ENCODE measurements at regions not wholly inside any gene's neighbourhood (a gene's known extent, or its start where the extent isn't known, plus 50 kb on each side); places are given as distances from the start of the nearest gene placed in this dataset.

DNA sequence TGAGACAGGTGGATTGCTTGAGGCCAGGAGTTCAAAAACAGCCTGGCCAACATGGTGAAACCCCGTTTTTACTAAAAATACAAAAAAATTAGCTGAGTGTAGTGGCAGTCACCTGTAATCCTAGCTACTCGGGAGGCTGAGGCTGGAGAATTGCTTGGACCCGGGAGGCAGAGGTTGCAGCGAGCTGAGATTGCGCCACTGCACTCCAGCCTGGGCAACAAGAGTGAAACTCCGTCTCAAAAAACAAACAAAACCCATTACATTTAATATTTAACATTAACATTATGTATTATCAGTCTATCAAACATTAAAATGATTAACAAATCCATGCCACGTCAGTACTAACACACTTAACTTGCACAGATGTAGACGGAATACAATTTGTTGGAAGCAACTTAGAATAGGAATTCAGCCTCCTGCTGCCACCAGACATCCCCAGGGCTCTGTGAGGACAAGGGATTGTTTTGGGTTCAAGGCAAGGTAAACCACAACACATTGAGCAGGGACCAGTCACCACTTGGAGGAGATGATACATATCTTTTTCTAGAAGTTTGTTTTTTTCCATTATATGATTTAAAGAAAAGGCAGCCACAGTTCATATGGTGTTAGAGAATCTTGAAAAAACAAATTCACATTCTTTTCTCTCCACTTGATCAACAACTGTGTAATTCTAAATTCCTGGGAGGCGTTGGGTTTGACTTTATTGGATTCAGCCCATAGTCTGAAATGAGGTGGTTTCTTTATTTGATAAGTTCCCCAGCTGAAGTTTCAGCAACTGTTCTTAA lies 104.1 kb upstream of the BASP1 start:
- Histone ChIP-seq H3K9me3 (no peaks in the 10 kb centered on the region), H3K4me1 (no peaks in the 10 kb centered on the region), H3K27ac (no peak overlapping the region), H3K27me3 (no peaks in the 10 kb centered on the region), H3K4me3 (no peak overlapping the region), H3K36me3 (no peaks in the 10 kb centered on the region)
- TF ChIP-seq, protein P1, sequence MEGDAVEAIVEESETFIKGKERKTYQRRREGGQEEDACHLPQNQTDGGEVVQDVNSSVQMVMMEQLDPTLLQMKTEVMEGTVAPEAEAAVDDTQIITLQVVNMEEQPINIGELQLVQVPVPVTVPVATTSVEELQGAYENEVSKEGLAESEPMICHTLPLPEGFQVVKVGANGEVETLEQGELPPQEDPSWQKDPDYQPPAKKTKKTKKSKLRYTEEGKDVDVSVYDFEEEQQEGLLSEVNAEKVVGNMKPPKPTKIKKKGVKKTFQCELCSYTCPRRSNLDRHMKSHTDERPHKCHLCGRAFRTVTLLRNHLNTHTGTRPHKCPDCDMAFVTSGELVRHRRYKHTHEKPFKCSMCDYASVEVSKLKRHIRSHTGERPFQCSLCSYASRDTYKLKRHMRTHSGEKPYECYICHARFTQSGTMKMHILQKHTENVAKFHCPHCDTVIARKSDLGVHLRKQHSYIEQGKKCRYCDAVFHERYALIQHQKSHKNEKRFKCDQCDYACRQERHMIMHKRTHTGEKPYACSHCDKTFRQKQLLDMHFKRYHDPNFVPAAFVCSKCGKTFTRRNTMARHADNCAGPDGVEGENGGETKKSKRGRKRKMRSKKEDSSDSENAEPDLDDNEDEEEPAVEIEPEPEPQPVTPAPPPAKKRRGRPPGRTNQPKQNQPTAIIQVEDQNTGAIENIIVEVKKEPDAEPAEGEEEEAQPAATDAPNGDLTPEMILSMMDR (IDR thresholded peaks at IDR 0.05) = no peak
- no peak for DNase-seq (ENCODE audit: low spot score)

DNA sequence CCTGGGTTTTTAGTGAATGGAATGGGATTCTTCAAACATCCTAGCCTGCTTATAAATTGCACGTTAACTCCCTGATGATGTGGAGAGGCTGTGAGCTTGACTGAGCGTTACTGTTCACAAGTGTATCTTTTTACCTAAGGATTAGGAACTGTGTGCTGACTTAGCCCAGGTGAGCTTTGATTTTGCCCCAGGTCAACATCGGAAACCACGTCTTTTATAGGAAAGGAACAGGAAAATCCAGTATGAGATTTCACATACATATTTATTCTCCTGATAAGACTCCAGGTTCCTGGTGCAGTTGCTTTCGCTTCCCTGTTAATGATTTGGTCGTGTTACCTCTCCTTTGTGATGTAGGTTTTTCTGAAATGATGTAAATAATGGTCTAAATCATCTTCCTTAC lies 103.2 kb upstream of the BASP1 start:
- Histone ChIP-seq H3K36me3 (no peaks in the 10 kb centered on the region), H3K27ac (no peak overlapping the region), H3K9me3 (no peaks in the 10 kb centered on the region), H3K4me1 (no peaks in the 10 kb centered on the region), H3K27me3 (no peaks in the 10 kb centered on the region), H3K4me3 (no peak overlapping the region)
- DNase-seq (ENCODE audit: low spot score) = no peak
- TF ChIP-seq, protein P1 (IDR thresholded peaks at IDR 0.05) = no peak

DNA sequence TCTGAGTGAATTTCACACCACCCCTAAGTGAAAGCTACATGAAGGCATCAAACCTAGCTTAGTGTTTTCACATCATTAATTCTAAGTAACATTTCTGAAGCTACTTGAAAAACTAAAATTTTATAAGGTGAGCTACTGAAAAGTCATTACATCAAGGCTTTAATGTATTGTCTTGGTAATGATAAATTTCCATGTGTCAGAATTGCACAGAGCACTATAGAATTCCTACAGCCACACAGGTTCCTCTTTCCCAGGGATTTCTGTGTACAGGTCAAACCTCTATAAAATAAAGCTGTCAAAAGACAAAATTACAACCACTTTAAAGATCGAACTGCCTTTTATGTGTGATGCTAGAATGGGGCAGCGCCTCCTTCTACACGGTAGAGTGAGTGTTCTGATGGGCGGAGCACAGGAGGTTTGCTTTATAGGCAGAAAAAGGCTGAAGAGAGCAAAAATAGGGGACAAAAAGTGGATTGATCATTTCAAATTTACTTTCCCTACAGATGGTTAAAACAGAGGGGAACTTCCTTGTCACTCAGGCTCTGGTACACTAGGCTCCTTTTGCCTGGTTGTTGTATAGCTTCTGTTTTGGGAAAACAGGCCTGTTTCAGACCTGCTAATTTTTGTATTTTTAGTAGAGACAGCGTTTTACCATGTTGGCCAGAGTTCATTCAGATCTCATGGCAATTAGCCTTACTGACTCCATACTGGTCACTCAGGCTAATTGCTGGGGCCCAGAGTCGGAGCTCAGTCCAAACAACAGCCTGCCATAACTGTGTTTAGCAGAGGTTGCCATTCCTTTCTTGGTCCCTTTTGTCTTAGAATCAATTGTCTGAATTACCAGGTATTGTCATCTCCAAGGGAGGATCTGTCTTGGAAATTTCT lies 102.5 kb upstream of the BASP1 start:
- Histone ChIP-seq H3K36me3 (no peaks in the 10 kb centered on the region), H3K27me3 (no peaks in the 10 kb centered on the region), H3K4me1 (no peaks in the 10 kb centered on the region), H3K27ac (no peak overlapping the region), H3K4me3 (no peak overlapping the region), H3K9me3 (no peaks in the 10 kb centered on the region)
- DNase-seq (ENCODE audit: low spot score) = no peak
- TF ChIP-seq, protein P1 (IDR thresholded peaks at IDR 0.05) = no peak

DNA sequence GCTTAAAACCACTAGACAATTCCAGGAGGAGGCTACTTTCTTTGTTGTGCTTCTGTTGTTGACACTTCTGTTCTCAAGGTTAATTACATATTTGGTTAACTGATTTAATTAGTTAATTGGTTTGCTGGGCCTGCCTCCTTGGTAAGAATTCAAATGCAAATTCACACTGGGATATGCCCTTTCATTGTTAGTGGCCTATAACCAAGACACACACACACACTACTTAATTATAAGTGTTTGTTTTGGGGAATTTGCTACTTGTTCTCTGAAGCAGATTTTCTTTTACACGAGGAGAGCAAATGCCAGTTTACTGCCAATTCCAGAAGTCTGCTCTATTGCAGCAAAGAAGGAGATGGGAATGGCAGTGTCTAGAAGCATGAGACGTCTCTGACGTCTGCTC lies 101.6 kb upstream of the BASP1 start:
- no peak overlapping the region for H3K4me3 ChIP-seq
- H3K27me3 ChIP-seq = no peaks in the 10 kb centered on the region
- H3K4me1 ChIP-seq = no peaks in the 10 kb centered on the region
- no peak overlapping the region for H3K27ac ChIP-seq
- DNase-seq (ENCODE audit: low spot score) = no peak
- no peaks in the 10 kb centered on the region for H3K36me3 ChIP-seq
- TF ChIP-seq, protein P1 (IDR thresholded peaks at IDR 0.05) = no peak
- H3K9me3 ChIP-seq = no peaks in the 10 kb centered on the region

DNA sequence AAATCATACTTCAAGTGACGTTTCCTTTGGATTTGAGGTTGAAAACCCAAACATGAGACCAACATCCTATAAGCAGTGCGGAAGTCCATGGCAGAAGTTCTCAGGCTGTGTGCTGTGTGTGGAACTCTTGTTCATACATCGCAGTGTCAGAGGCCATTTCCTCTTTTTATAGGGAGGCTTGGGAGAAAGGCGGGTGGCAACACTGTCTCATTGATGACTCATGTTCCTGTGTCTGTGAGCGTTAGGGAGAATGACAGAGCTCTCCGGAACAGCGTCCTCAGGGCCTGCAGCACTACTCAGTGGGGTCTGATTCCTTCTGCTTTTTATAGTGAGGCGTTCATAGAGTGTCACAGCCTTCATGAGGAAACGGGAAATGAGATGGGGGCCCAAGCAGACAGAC lies 98.8 kb upstream of the BASP1 start:
- DNase-seq (ENCODE audit: low spot score) = peak; percentile 71
- TF ChIP-seq, protein P1 (IDR thresholded peaks at IDR 0.05) = no peak
- Histone ChIP-seq H3K9me3 (no peaks in the 10 kb centered on the region), H3K36me3 (no peaks in the 10 kb centered on the region), H3K4me1 (no peaks in the 10 kb centered on the region), H3K27me3 (no peaks in the 10 kb centered on the region), H3K4me3 (no peak overlapping the region), H3K27ac (no peak overlapping the region)

Data from right atrium auricular region (tissue), 2 donors.